ENCODE measurements at regions not wholly inside any gene's neighbourhood (a gene's known extent, or its start where the extent isn't known, plus 50 kb on each side); places are given as distances from the start of the nearest gene placed in this dataset.

DNA sequence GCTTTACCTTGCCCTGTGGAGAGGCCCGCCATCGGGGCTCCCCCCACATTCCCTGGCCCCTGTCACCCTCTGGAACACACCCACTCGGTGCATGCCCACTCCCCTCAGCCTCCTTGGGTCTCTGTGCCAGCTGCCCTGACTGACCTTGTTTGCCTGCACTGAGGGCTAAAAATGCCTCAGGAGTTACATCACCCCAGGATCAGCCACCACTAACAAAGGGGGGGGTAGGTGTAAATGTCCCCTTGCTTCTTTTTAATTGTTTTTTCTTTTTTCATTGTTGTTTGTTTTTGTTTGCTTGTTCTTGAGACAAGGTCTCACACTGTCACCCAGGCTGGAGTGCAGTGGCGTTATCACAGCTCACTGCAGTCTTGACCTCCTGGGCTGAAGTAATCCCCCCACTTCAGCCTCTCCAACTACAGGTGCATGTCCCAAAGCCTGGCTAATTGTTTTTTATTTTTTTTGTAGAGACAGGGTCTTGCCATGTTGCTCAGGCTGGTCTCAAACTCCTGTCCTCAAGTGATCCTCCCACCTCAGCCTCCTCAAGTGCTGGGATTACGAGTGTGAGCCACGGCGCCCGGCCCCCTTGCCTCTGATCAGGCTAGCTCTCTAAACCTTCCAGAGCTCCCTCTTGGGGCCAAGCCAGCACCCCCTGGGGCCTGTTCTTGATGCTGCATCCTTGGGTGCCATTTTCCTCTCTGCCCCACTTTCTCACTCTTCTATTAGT lies 297.1 kb downstream of the UQCRFS1 start:
- Histone ChIP-seq H3K27ac (replicated peaks) (no peak overlapping the region), H3K4me3 (replicated peaks; ENCODE audit: insufficient read depth, low read length) (no peak overlapping the region), H3K27me3 (ENCODE audit: insufficient read depth, poor library complexity, severe bottlenecking) (peaks cover 6% of the 10 kb centered on the region)
- no peak for DNase-seq (ENCODE audit: low read depth in 1 of 2, low spot score in 1 of 2)
- no peak for TF ChIP-seq SPI1 (IDR thresholded peaks at IDR 0.05; ENCODE audit: borderline replicate concordance, low read depth)
- TF ChIP-seq POLR2AphosphoS5 (IDR thresholded peaks at IDR 0.05; ENCODE audit: low read depth), result no peak
- no peak for TF ChIP-seq GABPA (IDR thresholded peaks at IDR 0.05; ENCODE audit: low read depth)
- TF ChIP-seq, protein P1, sequence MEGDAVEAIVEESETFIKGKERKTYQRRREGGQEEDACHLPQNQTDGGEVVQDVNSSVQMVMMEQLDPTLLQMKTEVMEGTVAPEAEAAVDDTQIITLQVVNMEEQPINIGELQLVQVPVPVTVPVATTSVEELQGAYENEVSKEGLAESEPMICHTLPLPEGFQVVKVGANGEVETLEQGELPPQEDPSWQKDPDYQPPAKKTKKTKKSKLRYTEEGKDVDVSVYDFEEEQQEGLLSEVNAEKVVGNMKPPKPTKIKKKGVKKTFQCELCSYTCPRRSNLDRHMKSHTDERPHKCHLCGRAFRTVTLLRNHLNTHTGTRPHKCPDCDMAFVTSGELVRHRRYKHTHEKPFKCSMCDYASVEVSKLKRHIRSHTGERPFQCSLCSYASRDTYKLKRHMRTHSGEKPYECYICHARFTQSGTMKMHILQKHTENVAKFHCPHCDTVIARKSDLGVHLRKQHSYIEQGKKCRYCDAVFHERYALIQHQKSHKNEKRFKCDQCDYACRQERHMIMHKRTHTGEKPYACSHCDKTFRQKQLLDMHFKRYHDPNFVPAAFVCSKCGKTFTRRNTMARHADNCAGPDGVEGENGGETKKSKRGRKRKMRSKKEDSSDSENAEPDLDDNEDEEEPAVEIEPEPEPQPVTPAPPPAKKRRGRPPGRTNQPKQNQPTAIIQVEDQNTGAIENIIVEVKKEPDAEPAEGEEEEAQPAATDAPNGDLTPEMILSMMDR (IDR thresholded peaks at IDR 0.05; ENCODE audit: insufficient read depth, low read length), result no peak
- TF ChIP-seq, protein P2, sequence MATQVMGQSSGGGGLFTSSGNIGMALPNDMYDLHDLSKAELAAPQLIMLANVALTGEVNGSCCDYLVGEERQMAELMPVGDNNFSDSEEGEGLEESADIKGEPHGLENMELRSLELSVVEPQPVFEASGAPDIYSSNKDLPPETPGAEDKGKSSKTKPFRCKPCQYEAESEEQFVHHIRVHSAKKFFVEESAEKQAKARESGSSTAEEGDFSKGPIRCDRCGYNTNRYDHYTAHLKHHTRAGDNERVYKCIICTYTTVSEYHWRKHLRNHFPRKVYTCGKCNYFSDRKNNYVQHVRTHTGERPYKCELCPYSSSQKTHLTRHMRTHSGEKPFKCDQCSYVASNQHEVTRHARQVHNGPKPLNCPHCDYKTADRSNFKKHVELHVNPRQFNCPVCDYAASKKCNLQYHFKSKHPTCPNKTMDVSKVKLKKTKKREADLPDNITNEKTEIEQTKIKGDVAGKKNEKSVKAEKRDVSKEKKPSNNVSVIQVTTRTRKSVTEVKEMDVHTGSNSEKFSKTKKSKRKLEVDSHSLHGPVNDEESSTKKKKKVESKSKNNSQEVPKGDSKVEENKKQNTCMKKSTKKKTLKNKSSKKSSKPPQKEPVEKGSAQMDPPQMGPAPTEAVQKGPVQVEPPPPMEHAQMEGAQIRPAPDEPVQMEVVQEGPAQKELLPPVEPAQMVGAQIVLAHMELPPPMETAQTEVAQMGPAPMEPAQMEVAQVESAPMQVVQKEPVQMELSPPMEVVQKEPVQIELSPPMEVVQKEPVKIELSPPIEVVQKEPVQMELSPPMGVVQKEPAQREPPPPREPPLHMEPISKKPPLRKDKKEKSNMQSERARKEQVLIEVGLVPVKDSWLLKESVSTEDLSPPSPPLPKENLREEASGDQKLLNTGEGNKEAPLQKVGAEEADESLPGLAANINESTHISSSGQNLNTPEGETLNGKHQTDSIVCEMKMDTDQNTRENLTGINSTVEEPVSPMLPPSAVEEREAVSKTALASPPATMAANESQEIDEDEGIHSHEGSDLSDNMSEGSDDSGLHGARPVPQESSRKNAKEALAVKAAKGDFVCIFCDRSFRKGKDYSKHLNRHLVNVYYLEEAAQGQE (IDR thresholded peaks at IDR 0.05; ENCODE audit: insufficient replicate concordance, low read depth), result no peak

DNA sequence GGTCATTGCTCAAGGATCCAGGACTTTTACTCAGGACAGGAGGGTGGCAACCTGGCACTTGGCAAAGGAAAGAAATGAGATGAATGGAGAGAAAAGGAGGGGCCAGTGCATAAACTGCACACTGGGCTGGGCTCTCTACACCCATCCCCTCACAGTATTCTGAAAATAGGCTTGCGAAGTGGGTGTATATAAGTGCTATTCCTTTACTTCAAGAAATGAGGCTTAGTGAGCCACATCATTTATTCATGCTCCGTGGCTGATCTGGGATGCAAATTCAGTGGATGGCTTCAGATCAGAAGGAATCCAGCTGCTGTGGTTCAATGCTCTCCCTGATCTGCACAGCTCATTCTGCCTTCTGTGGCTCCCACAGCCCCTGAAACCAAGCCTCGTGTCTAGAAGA lies 297.7 kb downstream of the UQCRFS1 start:
- Histone ChIP-seq H3K27ac (replicated peaks) (no peak overlapping the region), H3K4me3 (replicated peaks; ENCODE audit: insufficient read depth, low read length) (no peak overlapping the region), H3K27me3 (ENCODE audit: insufficient read depth, poor library complexity, severe bottlenecking) (no peaks in the 10 kb centered on the region)
- no peak for TF ChIP-seq SPI1 (IDR thresholded peaks at IDR 0.05; ENCODE audit: borderline replicate concordance, low read depth)
- TF ChIP-seq, protein P1 (IDR thresholded peaks at IDR 0.05; ENCODE audit: insufficient read depth, low read length), result no peak
- no peak for TF ChIP-seq GABPA (IDR thresholded peaks at IDR 0.05; ENCODE audit: low read depth)
- no peak for TF ChIP-seq POLR2AphosphoS5 (IDR thresholded peaks at IDR 0.05; ENCODE audit: low read depth)
- TF ChIP-seq, protein P2 (IDR thresholded peaks at IDR 0.05; ENCODE audit: insufficient replicate concordance, low read depth), result no peak
- no peak for DNase-seq (ENCODE audit: low read depth in 1 of 2, low spot score in 1 of 2)

DNA sequence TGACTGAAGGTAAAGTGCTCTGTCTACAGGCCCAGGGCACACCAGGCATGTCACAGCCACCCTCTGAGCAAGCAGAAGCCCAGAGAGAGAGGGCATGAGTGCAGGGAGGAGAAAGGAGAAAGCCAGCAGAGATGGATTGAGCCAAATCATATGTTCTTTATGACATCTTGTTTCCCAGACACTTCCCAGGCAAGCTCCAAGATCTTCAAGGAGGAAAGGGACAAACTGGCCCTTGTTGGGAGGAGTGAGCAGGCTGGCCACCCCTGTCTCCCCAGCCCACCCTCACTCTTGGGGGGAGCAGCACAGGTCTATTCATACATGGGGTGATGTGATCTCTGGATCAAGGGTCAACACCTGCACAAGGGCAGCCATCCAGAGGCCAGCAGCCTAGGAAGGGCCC lies 298.8 kb downstream of the UQCRFS1 start:
- TF ChIP-seq SPI1 (IDR thresholded peaks at IDR 0.05; ENCODE audit: borderline replicate concordance, low read depth) (no peak), POLR2AphosphoS5 (IDR thresholded peaks at IDR 0.05; ENCODE audit: low read depth) (no peak)
- DNase-seq (ENCODE audit: low read depth in 1 of 2, low spot score in 1 of 2), result no peak
- no peak overlapping the region for H3K27ac ChIP-seq (replicated peaks)
- no peaks in the 10 kb centered on the region for H3K27me3 ChIP-seq (ENCODE audit: insufficient read depth, poor library complexity, severe bottlenecking)
- H3K4me3 ChIP-seq (replicated peaks; ENCODE audit: insufficient read depth, low read length), result no peak overlapping the region

DNA sequence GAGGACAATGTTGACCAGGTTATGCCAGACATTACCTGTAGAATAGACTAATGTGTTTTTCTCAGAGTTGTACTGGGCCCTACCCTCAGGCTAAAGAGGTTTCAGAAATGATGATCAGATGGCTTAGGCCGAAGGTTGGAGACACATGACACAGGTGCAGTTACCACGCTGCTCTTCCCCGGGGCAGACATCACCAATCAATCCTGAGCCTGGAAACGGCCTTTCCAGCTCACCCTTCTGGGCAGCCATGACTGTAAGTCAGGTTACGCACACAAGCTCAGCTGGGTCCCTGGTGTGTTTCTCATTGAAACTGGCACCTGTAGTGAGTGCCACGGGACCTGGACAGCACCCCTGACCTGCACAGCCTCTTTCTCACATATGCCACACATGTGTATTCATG lies 299.3 kb downstream of the UQCRFS1 start:
- H3K27me3 ChIP-seq (ENCODE audit: insufficient read depth, poor library complexity, severe bottlenecking), result no peaks in the 10 kb centered on the region
- DNase-seq (ENCODE audit: low read depth in 1 of 2, low spot score in 1 of 2), result no peak
- no peak overlapping the region for H3K27ac ChIP-seq (replicated peaks)
- H3K4me3 ChIP-seq (replicated peaks; ENCODE audit: insufficient read depth, low read length), result no peak overlapping the region
- TF ChIP-seq POLR2AphosphoS5 (IDR thresholded peaks at IDR 0.05; ENCODE audit: low read depth), result no peak
- no peak for TF ChIP-seq GABPA (IDR thresholded peaks at IDR 0.05; ENCODE audit: low read depth)
- TF ChIP-seq, protein P1 (IDR thresholded peaks at IDR 0.05; ENCODE audit: insufficient read depth, low read length), result no peak
- TF ChIP-seq, protein P2 (IDR thresholded peaks at IDR 0.05; ENCODE audit: insufficient replicate concordance, low read depth), result no peak
- no peak for TF ChIP-seq SPI1 (IDR thresholded peaks at IDR 0.05; ENCODE audit: borderline replicate concordance, low read depth)
